Rectal smooth muscle tissue (tissue), 1 donor: ENCODE measurements at regions not wholly inside any gene's neighbourhood (a gene's known extent, or its start where the extent isn't known, plus 50 kb on each side); places are given as distances from the start of the nearest gene placed in this dataset.
"Not testable (repeated sequence)": the region's sequence is repeated elsewhere in the genome, so short reads cannot be mapped to it uniquely, and the experiment has no call there.

ENCODE experiments used
- H3K27ac ChIP-seq: one replicate; pipeline ENCODE4 v1.7.0; 2013; ENCODE audit warnings: low read depth, low read length, inconsistent platforms
- H3K27me3 ChIP-seq: one replicate; pipeline ENCODE4 v1.7.0; 2013; ENCODE audit warnings: low read length; ENCODE audit not compliant: control insufficient read depth, insufficient read depth
- H3K36me3 ChIP-seq: one replicate; pipeline ENCODE4 v1.7.0; 2013; ENCODE audit warnings: low read length; ENCODE audit not compliant: control insufficient read depth, insufficient read depth
- H3K4me1 ChIP-seq: one replicate; pipeline ENCODE4 v1.7.0; 2013; ENCODE audit warnings: low read length; ENCODE audit not compliant: control insufficient read depth, insufficient read depth
- H3K4me3 ChIP-seq: one replicate; pipeline ENCODE4 v1.7.0; 2013; ENCODE audit warnings: low read length
- H3K9ac ChIP-seq: one replicate; pipeline ENCODE4 v1.7.0; 2013; ENCODE audit warnings: low read length

DNA sequence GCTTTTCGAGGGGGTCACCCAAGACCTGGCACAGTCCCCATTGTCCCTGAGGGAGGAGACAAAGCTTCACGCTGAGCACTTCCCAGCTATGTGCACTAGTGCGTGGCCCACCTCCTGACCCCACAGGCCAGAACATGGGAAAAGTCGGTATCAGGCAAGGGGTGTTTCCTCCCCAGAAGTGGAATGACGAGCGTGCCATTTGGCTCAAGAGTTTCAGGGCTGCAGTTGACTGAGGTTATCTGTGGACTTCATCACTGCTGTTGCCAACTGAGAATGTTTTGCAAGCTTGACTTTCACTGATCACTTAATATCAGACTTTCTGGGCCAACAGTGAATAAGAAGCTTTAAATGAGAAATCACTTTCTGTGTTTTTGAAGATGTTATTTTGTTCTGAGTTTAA is 137.0 kb upstream of the AFDN start:
- Histone ChIP-seq H3K4me3 (no peak overlapping the region), H3K36me3 (no peaks in the 10 kb centered on the region), H3K9ac (no peak overlapping the region), H3K27ac (no peak overlapping the region), H3K4me1 (no peaks in the 10 kb centered on the region), H3K27me3 (no peaks in the 10 kb centered on the region)

DNA sequence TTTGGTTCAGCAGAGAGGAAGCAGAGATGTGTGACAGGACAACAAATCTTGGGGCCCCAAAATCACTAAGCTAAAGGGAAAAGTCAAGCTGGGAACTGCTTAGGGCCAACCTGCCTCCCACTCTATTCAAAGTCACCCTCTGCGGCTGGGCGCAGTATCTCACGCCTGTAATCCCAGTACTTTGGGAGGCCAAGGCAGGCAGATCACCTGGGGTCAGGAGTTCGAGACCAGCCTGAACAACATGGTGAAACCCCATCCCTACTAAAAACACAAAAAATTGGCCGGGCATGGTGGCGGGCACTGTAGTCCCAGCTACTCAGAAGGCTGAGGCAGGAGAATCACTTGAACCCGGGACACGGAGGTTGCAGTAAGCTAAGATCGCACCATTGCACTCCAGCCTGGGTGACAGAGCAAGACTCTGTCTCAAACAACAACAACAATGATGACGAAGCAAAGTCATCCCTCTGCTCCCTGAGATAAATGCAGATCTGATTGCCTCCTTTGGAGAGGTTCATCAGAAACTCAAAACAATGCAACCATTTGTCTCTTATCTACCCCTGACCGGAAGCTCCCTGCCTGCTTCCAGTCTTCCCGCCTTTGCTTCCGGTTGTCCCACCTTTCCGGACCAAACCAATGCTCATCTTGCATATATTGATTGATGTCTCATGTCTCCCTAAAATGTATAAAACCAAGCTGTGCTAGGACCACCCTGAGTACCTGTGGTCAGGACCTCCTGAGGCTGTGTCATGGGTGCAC is 136.4 kb upstream of the AFDN start:
- H3K27ac ChIP-seq, H3K9ac ChIP-seq, H3K4me1 ChIP-seq, H3K4me3 ChIP-seq, H3K36me3 ChIP-seq, H3K27me3 ChIP-seq: not testable (repeated sequence)

DNA sequence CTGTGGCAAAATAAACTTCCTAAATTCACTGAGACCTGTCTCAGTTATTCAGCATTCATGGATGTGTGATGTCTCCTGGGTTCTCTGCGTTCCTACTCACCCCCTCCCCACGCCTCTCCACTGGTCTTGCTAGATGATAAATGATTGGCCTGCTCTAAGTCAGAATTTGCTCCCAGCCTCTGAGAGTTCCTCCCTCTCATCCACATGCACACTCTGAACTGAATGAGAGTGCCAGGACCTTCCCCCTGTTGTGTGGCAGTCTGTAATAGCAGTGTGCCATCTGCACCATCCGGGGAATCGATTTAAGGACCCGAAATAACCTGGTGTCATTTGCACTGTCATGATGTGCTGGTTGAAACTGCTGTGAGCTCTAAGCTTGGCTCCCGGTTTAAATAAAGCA is 135.8 kb upstream of the AFDN start:
- Histone ChIP-seq H3K4me1 (no peaks in the 10 kb centered on the region), H3K36me3 (no peaks in the 10 kb centered on the region), H3K27me3 (no peaks in the 10 kb centered on the region), H3K9ac (no peak overlapping the region), H3K27ac (no peak overlapping the region), H3K4me3 (no peak overlapping the region)

DNA sequence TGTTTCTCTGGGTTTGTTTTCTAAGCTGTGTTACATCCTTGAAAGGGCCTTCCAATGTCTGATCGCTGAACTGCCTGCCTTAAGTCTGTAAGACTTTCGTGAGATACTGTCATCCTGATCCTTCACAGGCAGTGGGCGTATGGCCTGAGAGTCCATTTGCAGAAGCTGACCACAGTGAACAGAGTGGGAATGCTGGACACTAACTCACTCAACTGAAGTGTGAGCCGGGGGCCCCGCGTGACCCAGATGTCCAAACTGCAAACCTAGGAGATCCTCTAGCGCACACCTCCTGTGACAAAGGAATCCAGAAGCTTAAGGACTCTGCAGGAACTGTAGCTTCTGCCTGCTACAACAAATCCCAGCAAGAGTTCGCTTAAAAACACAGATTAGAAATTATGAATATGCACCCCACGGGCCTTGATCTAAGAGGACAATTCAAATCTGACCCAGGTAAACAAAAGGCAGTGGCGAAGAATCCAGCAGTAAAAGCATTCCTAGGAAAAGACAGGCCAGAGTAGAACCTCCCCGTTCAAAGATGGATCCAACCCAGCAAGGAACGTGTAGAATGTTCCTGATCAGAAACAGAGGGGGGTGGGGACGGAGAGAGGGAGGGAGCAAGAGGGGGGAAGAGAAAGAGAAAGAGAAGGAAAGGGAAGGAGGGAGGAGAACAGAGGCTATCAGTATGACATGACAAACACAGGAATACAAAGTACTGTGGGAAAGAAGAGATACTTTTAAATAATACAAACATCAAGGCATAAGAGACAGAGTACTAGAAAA is 135.0 kb upstream of the AFDN start:
- Histone ChIP-seq H3K36me3 (no peaks in the 10 kb centered on the region), H3K4me1 (no peaks in the 10 kb centered on the region), H3K9ac (no peak overlapping the region), H3K27me3 (no peaks in the 10 kb centered on the region), H3K4me3 (no peak overlapping the region), H3K27ac (no peak overlapping the region)

DNA sequence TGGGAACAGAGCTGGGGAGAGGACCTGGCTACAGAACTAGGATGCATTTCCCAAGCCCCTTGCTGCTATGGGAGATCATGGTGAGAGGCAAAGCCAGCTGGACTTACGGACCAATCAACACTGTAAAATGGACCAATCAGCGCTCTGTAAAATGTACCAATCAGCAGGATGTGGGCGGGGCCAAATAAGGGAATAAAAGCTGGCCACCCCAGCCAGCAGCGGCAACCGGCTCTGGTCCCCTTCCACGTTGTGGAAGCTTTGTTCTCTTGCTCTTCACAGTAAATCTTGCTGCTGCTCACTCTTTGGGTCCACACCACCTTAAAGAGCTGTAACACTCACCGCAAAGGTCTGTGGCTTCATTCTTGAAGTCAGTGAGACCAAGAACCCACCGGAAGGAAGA is 133.2 kb upstream of the AFDN start:
- H3K9ac ChIP-seq, H3K4me1 ChIP-seq, H3K27ac ChIP-seq, H3K27me3 ChIP-seq, H3K4me3 ChIP-seq, H3K36me3 ChIP-seq: not testable (repeated sequence)

DNA sequence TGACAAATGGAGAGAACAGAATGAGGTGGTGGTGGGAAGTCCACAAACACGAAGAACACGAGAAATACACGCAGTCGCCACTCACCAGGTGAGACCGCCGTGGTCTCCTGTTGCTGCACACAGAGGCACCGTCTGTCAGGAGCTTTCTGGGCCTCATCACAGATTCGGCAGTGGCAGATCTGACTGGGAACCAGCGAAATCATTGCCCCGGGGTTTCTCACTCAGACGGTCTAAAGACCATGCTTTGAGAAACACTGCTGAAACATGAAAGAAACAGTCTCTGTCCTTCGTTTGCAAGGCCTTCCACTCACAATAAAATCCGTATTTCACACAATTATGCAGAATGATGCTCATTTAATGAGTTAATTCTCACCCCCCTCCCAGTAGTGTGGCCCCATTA is 130.9 kb upstream of the AFDN start:
- H3K9ac ChIP-seq: no peak overlapping the region
- no peak overlapping the region for H3K4me3 ChIP-seq
- H3K4me1 ChIP-seq: no peaks in the 10 kb centered on the region
- H3K36me3 ChIP-seq: no peaks in the 10 kb centered on the region
- no peaks in the 10 kb centered on the region for H3K27me3 ChIP-seq
- no peak overlapping the region for H3K27ac ChIP-seq

DNA sequence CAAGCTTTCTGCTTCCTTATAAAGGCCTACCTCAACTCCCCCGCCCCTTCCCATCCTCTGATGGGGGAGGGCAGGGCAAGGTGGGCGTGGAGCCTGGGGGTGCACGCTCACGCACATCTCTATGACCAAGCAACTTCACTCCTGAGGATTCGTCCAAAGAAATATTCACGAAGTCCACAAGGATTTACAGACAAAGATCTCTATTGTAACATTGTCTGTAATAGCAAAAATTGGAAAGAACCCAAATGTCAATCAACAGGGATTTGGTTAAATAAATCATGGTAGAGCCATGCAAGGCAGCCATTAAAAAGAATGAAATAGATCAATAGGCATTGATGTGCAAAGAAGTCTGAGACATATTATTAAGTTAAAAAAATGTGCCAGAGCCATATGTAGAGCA is 130.4 kb upstream of the AFDN start:
- no peaks in the 10 kb centered on the region for H3K27me3 ChIP-seq
- no peak overlapping the region for H3K4me3 ChIP-seq
- H3K9ac ChIP-seq: no peak overlapping the region
- no peaks in the 10 kb centered on the region for H3K4me1 ChIP-seq
- H3K36me3 ChIP-seq: no peaks in the 10 kb centered on the region
- H3K27ac ChIP-seq: no peak overlapping the region

DNA sequence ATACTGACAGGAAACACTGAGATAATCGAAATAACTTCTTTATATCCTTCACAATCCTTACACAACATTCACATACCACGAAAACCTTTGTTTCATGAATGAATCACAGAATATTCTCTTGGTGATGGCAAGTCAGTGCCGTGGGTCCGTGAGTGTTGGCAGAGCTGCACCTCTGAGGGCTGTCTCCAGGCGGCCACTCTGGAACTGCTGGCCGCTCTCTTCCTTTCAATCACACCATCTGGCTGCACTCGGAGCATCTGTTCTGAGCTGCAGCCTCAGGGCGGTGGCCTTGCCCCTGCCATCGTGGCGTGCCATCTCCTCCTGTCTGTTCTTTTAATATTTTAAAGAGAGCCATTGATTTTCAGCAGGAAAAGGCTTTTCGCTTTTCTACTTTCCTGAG is 129.4 kb upstream of the AFDN start:
- no peaks in the 10 kb centered on the region for H3K4me1 ChIP-seq
- no peaks in the 10 kb centered on the region for H3K27me3 ChIP-seq
- no peak overlapping the region for H3K27ac ChIP-seq
- no peak overlapping the region for H3K9ac ChIP-seq
- H3K4me3 ChIP-seq: no peak overlapping the region
- H3K36me3 ChIP-seq: no peaks in the 10 kb centered on the region

DNA sequence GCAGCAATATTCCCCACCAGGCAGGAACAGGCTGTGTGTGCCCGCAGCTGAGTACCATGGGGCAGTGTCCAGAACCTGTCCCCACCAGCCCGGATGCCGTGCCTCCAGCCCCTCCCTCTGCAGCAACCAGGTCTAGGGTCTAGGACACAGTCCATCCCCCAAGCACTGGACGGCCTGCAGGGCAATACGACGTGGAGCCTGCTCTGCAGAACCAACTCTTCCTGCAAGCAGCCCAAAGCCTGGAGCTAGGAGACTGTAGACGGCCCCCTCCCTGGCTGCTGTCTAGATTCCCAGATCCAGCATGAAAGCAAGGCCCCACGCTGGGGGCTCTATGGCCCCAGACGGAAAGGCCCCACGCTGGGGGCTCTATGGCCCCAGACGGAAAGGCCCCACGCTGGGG is 128.2 kb upstream of the AFDN start:
- H3K27me3 ChIP-seq: no peaks in the 10 kb centered on the region
- no peak overlapping the region for H3K27ac ChIP-seq
- H3K36me3 ChIP-seq: no peaks in the 10 kb centered on the region
- H3K4me1 ChIP-seq: no peaks in the 10 kb centered on the region
- no peak overlapping the region for H3K4me3 ChIP-seq
- no peak overlapping the region for H3K9ac ChIP-seq

DNA sequence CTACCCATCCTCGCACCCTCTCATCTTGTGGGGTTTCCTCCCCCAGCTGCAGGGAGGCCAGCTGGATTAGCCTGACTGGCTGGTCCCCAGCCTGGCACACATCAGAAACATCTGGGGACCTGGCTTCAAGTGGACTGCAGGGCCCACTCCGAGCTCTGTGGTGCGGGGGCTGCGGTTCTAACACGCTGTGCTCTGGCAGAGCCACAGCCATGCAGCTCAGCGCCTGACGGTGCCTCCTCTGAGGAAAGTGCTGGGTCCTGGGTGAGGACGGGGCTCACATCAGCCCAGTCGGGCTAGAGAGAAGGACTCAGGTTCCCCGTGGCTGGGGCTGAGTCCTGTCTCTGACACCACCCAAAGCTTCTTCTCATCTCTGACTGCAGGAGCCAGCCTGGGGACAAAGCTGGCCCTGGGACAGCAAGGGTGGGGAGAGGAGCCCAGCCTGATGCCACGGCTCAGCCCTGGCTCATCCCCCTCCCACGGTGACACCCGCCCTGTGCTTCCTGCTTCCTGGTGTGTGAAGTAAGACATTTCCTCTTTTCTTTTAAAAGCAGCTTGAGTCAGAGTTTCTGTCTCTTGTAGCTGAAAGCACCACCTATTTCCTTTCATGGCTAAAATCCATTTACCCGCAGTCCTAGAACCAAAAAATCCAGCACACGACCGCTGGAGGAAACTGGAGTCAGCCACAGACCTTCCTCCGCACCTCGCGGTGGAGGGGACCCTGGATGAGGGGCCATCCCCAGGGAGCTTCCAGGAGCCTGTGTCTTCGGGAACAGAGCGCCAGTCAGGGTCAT is 127.4 kb upstream of the AFDN start:
- no peak overlapping the region for H3K9ac ChIP-seq

DNA sequence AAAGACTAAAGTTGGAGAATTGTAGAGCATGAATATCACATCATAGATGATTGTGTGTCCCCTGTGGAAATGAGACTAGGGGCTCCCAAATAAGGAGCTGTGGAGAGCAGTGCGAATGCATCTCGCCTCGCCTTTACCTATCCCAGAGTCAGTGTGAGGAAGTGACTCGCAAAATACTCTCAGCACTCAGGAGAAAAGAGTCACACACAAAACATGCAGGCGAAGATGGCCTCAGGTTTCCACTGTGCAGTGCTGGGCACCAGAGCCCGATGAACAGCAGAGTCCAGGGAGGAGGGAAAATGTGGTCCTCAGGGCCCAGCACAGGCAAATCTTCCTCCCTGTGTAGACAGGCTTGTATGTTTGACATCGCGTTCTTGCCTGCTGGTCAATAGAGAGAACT is 126.5 kb upstream of the AFDN start:
- no peak overlapping the region for H3K27ac ChIP-seq
- no peak overlapping the region for H3K9ac ChIP-seq

More for the DNA sequence above, 127.4 kb upstream of the AFDN start:
- no peaks in the 10 kb centered on the region for H3K4me1 ChIP-seq
- H3K27ac ChIP-seq: no peak overlapping the region
- H3K27me3 ChIP-seq: no peaks in the 10 kb centered on the region
- H3K36me3 ChIP-seq: no peaks in the 10 kb centered on the region
- H3K4me3 ChIP-seq: no peak overlapping the region

DNA sequence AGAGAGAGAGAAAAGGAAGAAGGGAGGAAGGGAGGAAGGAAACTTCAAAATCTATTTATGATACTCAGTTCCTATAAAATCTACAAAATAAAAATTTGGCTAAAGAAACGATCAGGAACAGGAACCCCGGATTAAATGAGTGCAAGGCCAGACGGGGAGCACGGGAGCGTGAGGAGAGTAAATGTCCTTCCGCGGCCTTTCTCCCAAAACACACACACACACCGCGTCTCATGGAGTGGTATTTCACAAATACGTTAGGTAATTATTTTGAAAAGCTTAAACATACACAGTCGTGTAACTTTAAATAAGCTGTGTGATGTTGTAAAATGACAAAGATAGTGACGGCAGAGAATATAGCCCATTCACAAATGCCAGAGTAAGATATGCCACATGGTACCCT is 125.7 kb upstream of the AFDN start:
- no peaks in the 10 kb centered on the region for H3K36me3 ChIP-seq
- no peaks in the 10 kb centered on the region for H3K4me1 ChIP-seq
- no peak overlapping the region for H3K9ac ChIP-seq
- H3K4me3 ChIP-seq: no peak overlapping the region
- H3K27me3 ChIP-seq: no peaks in the 10 kb centered on the region
- no peak overlapping the region for H3K27ac ChIP-seq

More for the DNA sequence above, 126.5 kb upstream of the AFDN start:
- H3K27me3 ChIP-seq: no peaks in the 10 kb centered on the region
- no peak overlapping the region for H3K4me3 ChIP-seq
- H3K4me1 ChIP-seq: no peaks in the 10 kb centered on the region
- no peaks in the 10 kb centered on the region for H3K36me3 ChIP-seq
